ENCODE measurements at regions not wholly inside any gene's neighbourhood (a gene's known extent, or its start where the extent isn't known, plus 50 kb on each side); places are given as distances from the start of the nearest gene placed in this dataset.

DNA sequence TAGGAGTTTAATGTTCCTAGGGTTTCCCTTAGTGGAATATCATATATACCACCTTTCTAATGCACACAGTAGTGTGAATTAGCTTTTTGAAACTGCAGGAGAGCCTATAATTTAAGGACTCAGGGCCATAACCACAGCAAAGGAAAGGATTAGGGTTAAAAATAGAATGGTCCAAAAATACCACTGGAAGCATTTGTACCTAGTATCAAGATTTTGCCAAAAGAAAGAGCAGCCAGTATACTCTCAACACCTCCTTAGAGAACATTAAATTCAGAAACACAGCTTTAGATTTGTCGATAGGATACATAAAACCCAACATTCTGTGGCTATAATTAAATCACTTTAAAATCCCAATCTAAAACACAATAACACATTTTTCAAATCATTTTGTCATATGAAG lies 634.9 kb downstream of the EPHA4 start:
- no peak for TF ChIP-seq EP300 (IDR thresholded peaks at IDR 0.05)
- TF ChIP-seq, protein P1, sequence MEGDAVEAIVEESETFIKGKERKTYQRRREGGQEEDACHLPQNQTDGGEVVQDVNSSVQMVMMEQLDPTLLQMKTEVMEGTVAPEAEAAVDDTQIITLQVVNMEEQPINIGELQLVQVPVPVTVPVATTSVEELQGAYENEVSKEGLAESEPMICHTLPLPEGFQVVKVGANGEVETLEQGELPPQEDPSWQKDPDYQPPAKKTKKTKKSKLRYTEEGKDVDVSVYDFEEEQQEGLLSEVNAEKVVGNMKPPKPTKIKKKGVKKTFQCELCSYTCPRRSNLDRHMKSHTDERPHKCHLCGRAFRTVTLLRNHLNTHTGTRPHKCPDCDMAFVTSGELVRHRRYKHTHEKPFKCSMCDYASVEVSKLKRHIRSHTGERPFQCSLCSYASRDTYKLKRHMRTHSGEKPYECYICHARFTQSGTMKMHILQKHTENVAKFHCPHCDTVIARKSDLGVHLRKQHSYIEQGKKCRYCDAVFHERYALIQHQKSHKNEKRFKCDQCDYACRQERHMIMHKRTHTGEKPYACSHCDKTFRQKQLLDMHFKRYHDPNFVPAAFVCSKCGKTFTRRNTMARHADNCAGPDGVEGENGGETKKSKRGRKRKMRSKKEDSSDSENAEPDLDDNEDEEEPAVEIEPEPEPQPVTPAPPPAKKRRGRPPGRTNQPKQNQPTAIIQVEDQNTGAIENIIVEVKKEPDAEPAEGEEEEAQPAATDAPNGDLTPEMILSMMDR (IDR thresholded peaks at IDR 0.05) = no peak
- no peak for TF ChIP-seq POLR2AphosphoS5 (IDR thresholded peaks at IDR 0.05)
- no peak for TF ChIP-seq POLR2A (IDR thresholded peaks at IDR 0.05)
